Dedifferentiated amniotic fluid mesenchymal stem cell (primary cell): ENCODE measurements at regions not wholly inside any gene's neighbourhood (a gene's known extent, or its start where the extent isn't known, plus 50 kb on each side); places are given as distances from the start of the nearest gene placed in this dataset.
A peak's percentile ranks its signal among the peaks of the same experiment; 100 is the strongest.

Source experiments
- DNase-seq: peaks from one replicate; pipeline ENCODE4 v3.0.0-alpha.2; 2016; ENCODE audit errors: extremely low spot score

DNA sequence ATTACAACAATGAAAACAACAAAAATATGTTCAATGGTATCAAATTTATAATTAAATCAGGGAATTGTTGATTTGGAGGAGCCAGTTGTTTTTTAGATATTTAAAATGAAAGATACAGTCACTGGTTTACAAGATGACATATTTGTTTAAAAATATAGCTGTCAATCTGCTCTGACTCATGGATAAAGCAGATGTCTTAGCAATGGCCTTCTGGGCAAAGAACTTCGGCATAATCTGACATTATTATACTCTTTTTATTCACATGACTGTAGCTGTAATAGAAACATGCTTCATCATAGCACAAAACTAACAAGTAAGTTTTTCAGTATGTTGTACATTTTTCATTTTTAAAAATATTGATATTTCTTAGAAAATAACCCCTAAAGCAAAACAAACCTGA, 267.4 kb downstream of the CENPW start:
- no peak for DNase-seq

- no peak for DNase-seq
Measured at GRCh38 chr6:126608681-126609080, 268.8 kb downstream of the CENPW start.

- DNase-seq, result no peak
Measured at GRCh38 chr6:126614642-126615504, 275.0 kb downstream of the CENPW start.

- no peak for DNase-seq
Measured at GRCh38 chr6:126616866-126617265, 277.0 kb downstream of the CENPW start.

- no peak for DNase-seq
Measured at GRCh38 chr6:126618639-126619343, 278.9 kb downstream of the CENPW start.

DNA sequence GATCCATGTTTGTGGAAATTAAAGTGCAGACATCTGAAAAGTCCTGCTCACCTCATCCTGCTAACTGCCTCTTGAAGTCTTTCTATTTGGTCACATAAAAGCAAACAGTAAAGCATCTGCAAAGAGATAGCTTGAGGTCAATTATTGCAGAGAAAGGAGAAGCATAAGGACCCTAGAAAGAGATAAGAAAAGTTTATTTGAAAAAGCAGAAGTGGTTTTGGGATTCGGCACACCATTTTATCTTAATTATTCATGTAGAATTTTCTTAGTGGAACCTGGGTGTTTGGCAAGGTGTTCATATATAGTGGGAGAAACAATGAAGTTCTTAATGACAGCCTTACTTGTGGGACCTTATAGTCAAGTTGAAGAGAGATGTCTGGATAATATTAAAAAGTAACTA, 280.8 kb downstream of the CENPW start:
- DNase-seq, result no peak

GRCh38 chr6:126625019-126625418, 285.1 kb downstream of the CENPW start:
- DNase-seq, result no peak

DNA sequence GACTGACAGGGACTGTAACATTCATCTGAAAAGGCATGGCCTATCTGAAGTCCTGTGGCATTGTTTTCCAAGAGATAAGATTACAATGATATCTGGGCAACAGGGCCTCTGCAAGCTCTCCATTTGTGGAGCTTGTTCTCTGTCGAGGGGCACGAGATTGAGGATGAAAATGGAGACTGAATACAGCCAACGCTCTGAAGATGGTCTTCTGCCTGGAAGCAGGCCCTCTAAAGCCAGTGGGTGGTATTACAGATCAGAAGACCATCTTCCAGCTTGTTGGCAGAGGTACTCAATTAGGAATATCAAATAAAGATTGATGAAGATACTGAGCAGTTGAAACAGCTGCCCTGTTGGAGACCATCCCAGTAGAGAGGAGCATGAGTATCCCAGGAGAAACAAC, 288.2 kb downstream of the CENPW start:
- DNase-seq, result no peak

DNA sequence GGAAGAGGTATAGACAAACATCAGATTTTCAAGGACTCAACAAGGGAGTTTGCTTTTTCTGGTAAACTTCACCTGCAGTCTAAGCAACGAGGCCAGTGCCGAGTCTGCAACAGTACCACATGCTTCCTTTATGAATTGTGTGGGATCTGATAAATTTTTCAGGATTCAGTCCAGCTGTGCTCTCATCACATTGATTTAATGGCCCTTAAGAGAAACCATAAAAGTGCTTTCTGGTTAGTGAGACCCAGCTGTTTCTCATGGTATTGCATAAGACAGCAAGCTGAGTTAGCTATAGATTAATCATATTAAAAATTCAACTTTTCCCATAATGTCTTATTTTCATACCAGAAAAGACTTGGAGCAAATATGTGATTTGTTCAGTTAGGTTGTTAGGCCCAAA, 291.4 kb downstream of the CENPW start:
- DNase-seq, result no peak

- DNase-seq, result no peak
Measured at GRCh38 chr6:126632271-126632670, 292.4 kb downstream of the CENPW start.

DNA sequence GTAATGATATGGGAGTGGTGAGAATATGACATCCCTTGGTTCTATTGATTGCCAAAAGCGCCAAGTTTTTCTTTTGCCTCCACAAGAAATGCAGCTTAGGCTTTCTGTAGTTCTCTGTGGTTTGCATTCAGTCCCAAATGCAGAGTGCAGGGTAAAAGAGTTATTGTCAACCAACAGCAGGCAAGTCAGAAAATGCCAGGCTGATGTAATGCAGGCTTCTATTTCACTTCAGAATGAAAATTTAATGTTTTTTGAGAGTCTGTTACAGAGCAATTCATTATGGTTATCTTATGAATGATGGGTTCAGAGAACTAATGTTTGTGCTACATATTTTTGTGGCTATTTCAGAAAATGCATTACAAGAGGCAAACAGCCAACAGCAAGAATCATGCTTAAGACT, 293.5 kb downstream of the CENPW start:
- DNase-seq, result peak; percentile 51

- DNase-seq, result no peak
Measured at GRCh38 chr6:126640356-126640755, 300.4 kb downstream of the CENPW start.

- no peak for DNase-seq
Measured at GRCh38 chr6:126640921-126641320, 301.0 kb downstream of the CENPW start.

DNA sequence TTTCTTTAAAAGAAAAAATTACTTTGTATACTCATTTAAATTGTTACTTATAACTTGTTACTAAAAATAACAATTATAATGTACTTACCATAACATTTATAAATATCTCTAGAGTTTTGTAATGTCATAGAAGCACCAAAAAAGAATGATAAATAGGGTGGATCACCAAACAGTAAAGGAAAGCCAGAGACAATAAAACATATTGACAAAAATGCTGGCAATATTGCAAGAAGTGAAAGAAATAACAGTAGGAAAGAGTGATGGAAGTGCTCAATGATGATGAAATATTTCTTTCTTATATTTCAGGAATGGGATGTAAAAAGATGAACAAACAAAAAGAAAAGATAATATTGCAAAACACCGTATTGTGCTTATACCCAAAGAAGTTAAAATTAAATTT, 301.7 kb downstream of the CENPW start:
- DNase-seq, result no peak

GRCh38 chr6:126643352-126643751, 303.4 kb downstream of the CENPW start:
- no peak for DNase-seq

GRCh38 chr6:126650931-126651330, 311.0 kb downstream of the CENPW start:
- no peak for DNase-seq

- DNase-seq, result peak; percentile 20
Measured at GRCh38 chr6:126657561-126658175, 317.8 kb downstream of the CENPW start.

DNA sequence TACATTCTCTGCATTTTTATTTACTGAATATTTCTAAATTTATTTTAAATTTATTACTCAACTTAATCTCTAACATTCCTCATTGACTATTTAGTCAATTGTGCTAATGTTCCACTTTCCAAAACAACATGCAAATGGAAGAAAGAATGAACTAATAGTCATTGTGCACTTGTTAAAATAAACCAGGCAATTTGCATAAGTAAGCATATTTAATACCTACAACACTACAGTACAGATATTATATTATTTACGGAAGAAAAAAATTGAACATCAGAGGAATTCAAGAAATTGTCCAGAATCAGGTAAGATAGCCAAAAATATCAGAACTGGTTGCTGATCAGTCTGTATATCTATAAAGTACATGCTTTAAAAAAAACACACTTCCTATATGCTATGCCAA, 320.5 kb downstream of the CENPW start:
- no peak for DNase-seq

GRCh38 chr6:126661646-126662045, 321.7 kb downstream of the CENPW start:
- DNase-seq, result peak; percentile 88

GRCh38 chr6:126662966-126663365, 323.1 kb downstream of the CENPW start:
- no peak for DNase-seq

- peak; percentile 41 for DNase-seq
Measured at GRCh38 chr6:126664271-126664670, 324.4 kb downstream of the CENPW start.

GRCh38 chr6:126665551-126665950, 325.6 kb downstream of the CENPW start:
- DNase-seq, result peak; percentile 28

GRCh38 chr6:126667071-126667470, 327.2 kb downstream of the CENPW start:
- no peak for DNase-seq
